GM18858 (cell line): ENCODE measurements at regions not wholly inside any gene's neighbourhood (a gene's known extent, or its start where the extent isn't known, plus 50 kb on each side); places are given as distances from the start of the nearest gene placed in this dataset.
A peak's percentile ranks its signal among the peaks of the same experiment; 100 is the strongest.

ENCODE experiments used
- ATAC-seq: cut with Tn5 transposase; IDR thresholded peaks from one replicate; pipeline ENCODE4 v1.9.1; 2021; ENCODE audit not compliant: unreplicated experiment

- ATAC-seq, result no peak
Observed at GRCh38 chr5:159452480-159453167, 122.3 kb upstream of the IL12B start.

GRCh38 chr5:159453209-159453608 is 122.9 kb upstream of the IL12B start:
- ATAC-seq, result no peak

GRCh38 chr5:159456261-159456660 is 126.0 kb upstream of the IL12B start:
- no peak for ATAC-seq

DNA sequence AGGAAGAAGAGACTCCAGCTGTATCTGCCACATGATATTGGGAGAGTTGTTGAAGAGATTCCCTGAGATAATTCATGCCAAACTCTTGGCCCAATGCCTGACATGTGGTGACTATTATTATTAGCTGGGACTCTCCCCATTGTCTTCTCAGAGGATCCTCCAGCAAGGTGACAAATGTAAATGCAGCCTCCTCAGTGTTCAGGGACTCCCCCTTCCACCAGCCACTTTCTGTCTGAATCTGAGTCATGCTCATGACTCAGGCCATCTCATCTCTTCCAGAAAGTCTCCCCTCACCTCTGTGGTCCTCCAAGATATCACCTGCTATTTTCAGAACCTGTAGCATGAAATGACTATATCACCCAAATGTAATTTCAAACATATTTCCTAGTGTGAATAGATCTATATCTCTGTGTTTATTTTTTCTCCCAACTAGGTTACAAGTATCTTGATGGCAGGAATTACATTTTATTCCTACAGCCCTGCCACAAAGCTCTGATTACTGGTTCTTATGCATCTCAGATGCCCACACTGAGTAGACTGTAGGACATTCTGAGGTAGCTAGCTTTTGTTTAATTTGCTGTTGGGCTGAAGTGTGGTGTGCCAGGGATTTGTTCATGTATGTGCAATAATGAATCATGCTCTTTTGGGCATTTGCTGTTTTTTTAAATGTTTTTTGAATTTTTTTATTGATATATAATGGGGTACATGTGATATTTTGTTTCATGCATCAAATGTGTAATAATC is 126.6 kb upstream of the IL12B start:
- peak; percentile 76 for ATAC-seq

DNA sequence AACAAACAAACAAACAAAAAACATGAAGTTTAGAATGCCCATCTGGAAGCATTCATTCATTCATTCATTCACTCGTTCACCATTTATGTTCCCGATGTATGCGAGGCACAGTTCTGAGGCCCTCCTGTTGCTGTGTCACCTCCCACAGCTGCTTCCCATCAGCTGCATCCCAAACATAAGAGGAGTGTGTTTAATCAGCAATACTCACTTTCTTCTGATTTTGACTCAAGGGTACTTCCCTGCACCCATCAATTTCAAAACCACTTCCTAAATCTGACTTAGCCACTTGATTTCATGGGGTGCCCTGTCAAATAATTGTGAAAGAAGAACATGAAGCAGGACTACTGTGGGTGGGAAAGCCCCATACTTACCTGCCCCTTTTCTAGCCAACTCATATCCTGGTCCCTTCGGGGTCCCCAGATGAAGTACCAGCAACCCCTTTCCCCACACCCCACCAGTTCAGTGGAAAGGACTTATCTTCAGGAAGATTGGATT is 128.0 kb upstream of the IL12B start:
- ATAC-seq, result peak; percentile 35

DNA sequence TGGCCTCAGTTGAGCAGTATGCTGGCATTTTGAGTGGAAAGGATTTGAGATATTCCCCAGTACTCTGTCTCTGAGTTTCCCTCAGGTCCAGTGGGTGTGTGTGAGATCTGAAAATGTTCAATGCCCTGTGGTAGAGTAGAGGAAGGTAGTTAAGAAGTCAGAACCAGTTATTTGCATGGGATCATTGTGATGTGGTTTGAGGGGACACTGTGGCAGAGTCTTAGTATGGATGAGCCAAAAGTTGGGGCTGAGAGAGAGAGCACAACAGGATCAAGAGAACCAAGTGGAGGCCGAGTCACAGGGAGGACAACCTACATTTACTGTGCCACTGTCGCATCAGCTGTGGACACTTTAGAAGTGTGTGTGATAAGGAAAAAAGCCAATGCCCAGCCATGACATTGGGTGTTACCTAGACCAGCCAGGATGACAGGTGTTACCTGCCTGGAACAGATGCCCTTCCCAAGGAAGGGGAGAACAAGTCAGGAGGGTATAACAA is 128.9 kb upstream of the IL12B start:
- ATAC-seq, result no peak

- ATAC-seq, result no peak
Observed at GRCh38 chr5:159459951-159460538, 129.8 kb upstream of the IL12B start.

DNA sequence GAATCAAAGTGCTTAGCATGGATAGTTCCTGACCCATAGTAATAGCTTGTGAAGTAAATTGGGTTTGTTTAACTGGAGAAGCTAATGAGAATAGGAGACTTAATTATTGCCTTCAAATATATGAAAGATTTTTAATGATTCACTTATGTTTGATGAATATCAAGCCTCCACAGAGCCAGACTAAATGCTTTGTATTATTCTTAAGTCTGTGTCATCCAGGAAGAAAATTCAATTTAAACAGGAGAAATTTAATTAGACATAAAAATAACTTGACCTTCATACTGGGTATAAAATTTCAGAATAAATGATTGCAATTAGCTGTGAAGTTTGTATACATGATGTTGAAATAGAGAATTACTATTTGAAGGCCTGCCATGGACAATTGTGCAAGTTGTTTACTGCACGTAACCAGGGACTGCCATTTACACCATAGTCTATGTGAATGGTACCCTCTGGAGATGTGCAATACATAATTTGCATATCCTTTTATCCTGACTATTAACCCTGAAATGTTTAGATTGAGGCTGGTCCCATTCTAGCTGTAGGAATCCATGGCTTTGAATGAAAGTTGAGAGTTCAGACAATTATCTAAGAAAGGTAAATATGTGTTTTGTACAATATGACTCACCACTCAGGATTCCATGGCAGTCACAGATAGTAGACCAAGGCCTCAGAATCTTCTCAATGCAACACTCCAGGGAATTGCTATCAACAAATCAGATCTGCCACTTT is 133.5 kb upstream of the IL12B start:
- ATAC-seq, result no peak

DNA sequence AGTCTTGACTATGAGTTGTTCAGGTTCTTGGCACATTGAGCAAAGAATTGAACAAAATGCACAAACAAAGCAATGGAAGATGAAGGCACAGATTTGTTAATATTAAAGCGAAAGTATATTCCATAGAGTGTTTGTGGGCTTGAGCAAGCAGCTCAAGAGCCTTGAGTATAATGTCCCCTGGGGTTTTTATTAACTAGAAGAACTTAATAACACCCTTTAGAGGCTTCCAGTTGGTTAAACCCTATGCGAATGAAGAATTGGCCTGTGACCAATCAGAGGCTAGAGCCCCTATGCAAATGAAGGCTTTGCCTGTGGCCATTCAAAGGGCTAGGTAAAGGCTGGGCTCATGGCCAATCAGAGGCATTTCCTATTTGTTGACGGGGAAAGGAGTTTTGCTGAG is 135.3 kb upstream of the IL12B start:
- no peak for ATAC-seq

DNA sequence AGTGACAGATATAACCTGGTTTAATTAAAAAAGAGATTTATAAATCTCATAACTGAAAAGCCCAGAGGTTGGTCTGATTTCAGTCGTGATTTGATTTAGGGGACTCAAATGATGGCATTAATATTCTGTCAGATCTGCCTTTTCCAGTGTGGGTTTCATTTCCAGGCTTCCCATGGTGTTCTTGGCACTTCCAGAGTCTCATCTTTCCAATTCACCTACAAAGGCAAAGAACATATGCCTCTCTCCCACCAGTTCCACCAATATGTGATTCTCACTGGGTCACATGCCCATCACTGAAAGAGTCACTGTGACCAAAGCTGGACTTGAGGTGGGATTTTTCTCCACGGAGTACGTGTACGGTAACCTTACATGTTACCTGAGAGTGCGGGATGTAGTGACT is 137.4 kb upstream of the IL12B start:
- ATAC-seq, result no peak

- ATAC-seq, result peak; percentile 85
Observed at GRCh38 chr5:159469496-159470372, 139.4 kb upstream of the IL12B start.

- no peak for ATAC-seq
Observed at GRCh38 chr5:159471904-159472303, 141.6 kb upstream of the IL12B start.

DNA sequence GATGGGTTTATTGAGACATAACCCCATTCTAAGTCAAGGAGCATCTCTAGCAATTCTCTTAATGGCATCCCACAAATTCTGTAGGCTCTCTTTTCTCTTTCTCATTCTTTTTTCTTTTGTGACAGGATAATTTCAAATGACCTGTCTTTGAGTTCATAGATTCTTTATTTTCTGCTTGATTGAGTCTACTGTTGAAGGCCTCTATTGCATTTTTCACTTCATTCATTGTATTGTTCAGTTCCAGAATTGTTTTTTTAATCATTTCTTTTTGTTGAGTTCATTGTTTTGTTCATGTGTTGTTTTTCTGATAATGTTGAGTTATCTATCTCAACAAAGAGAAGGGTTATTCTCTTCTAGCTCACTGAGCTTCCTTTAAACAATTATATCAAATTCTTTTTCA is 144.7 kb upstream of the IL12B start:
- no peak for ATAC-seq

DNA sequence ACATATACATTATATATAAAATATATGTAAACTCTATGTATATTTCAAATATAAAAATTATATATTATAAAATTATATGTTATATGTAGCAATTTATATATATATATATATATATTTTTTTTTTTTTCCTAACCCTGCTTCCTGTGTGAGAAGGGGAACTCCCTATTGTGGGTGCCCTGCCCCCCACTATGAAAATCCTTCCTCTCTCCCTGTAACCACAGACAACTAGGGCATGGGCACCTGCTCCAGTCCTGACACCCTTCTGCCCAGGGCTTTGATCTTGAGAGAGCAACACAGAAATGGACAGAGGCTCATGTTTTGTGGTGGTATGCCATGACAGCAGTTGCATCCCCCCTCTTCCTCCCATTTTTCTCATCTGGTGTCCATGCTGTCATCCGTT is 148.7 kb upstream of the IL12B start:
- ATAC-seq, result no peak

DNA sequence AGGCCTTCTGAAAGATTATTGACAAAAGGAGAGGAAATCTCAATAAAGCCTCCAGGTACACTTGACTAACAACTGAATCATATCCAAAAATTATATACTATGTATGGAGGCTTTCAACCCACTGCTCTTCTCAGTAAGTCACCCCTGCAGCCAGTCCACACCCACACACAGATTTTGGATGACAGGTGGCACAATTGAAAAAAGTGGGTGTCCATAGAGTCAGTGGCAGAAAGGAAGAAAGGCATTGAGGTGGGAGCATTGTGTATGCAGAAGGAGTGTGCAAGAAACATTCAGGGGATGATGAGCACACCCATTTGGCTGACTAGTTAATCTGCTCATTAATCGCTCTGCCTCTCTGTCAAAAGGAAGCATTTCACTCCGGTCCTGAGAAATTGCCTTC is 150.6 kb upstream of the IL12B start:
- no peak for ATAC-seq

- ATAC-seq, result no peak
Observed at GRCh38 chr5:159481751-159482150, 151.5 kb upstream of the IL12B start.

GRCh38 chr5:159486836-159487235 is 156.5 kb upstream of the IL12B start:
- ATAC-seq, result no peak

- ATAC-seq, result no peak
Observed at GRCh38 chr5:159488516-159488915, 158.2 kb upstream of the IL12B start.

DNA sequence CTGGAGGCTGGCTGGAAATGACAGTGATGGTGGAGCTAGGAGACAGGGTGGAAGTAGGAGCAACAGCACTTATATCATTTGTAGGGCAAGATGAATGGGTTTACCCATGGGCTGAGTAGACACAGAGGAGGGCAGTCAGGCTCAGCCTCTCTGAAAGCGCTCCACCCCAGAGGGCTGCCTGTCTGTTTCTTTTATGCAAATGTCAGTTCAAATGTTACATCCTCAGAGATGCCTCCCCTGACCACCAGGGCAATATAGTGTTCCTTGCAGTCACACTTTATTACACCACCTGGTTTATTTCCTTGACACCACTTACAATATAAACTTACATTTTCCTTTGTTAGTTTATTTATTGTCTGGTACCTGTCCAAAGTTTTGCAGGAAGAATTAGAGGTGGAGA is 159.5 kb upstream of the IL12B start:
- peak; percentile 58 for ATAC-seq

- ATAC-seq, result no peak
Observed at GRCh38 chr5:159490507-159490906, 160.2 kb upstream of the IL12B start.
